NCI-H1048 (cell line): ENCODE measurements at regions not wholly inside any gene's neighbourhood (a gene's known extent, or its start where the extent isn't known, plus 50 kb on each side); places are given as distances from the start of the nearest gene placed in this dataset.

Source experiments
- DNase-seq: peaks from one replicate; lab custom pipeline; 2025; lab: John Stamatoyannopoulos, UW

- DNase-seq: no peak
Measured at GRCh38 chr16:79656553-79657115, 56.1 kb upstream of the MAF start.

- no peak for DNase-seq
Measured at GRCh38 chr16:79653373-79653891, 52.9 kb upstream of the MAF start.

- no peak for DNase-seq
Measured at GRCh38 chr16:79651363-79651762, 50.8 kb upstream of the MAF start.
